T-cell (primary cell): ENCODE measurements at regions not wholly inside any gene's neighbourhood (a gene's known extent, or its start where the extent isn't known, plus 50 kb on each side); places are given as distances from the start of the nearest gene placed in this dataset.
A peak's percentile ranks its signal among the peaks of the same experiment; 100 is the strongest.
"Not testable (repeated sequence)": the region's sequence is repeated elsewhere in the genome, so short reads cannot be mapped to it uniquely, and the experiment has no call there.

ENCODE experiments used
- ATAC-seq, 4 experiments: fragments of 200-7000 bp in 3 of 4; fragments of 150-1000 bp in 1 of 4; cut with Tn5 transposase; replicated peaks in 1 of 4; 1 replicate in 3 of 4; 2 replicates in 1 of 4; pipeline ENCODE4 v1.10.0; 2021; ENCODE audit warnings: moderate library complexity in 3 of 4, mild to moderate bottlenecking in 2 of 4, moderate number of reproducible peaks in 1 of 4
- CTCF ChIA-PET, 2 donors: fragments of 300-600 bp; sonication (Branson Sonifier 250); formaldehyde crosslinking; loops; one replicate each; lab custom pipeline; 2022; ENCODE audit warnings: antibody characterized with exemption in 2 of 2; lab: Charles Lee
- POLR2A ChIA-PET, 2 donors: fragments of 300-600 bp; sonication (Branson Sonifier 250); formaldehyde crosslinking; loops; one replicate each; lab custom pipeline; 2022; ENCODE audit warnings: antibody characterized with exemption in 2 of 2; lab: Charles Lee
- DNase-seq, 35 experiments: peaks; one replicate each; pipeline versions ENCODE4 v3.0.0 to v3.0.0-alpha.2; 2013 to 2023
- H3K27ac ChIP-seq: one replicate; pipeline ENCODE4 v1.5.1; 2013; ENCODE audit warnings: low read length
- H3K27me3 ChIP-seq, 2 experiments: replicated peaks in 1 of 2; 1 replicate in 1 of 2; 2 replicates in 1 of 2; pipeline versions ENCODE4 v1.6.1 to v1.7.0; 2013; ENCODE audit warnings: low read length in 1 of 2, mixed read lengths in 1 of 2; ENCODE audit not compliant: control insufficient read depth in 2 of 2, insufficient read depth in 2 of 2; ENCODE audit errors: extremely low read depth in 1 of 2
- H3K36me3 ChIP-seq, 2 donors: 1 replicate in 1 of 2; 2 replicates in 1 of 2; pipeline versions ENCODE4 v1.6.1 to v1.7.0; 2013; ENCODE audit warnings: low read length in 1 of 2; ENCODE audit not compliant: control insufficient read depth in 2 of 2, insufficient read depth in 1 of 2; ENCODE audit errors: extremely low read depth in 1 of 2
- H3K4me1 ChIP-seq, 2 experiments: 1 replicate in 1 of 2; 2 replicates in 1 of 2; pipeline versions ENCODE4 v1.6.1 to v1.7.0; 2013; ENCODE audit warnings: low read length in 2 of 2, mixed read lengths in 1 of 2; ENCODE audit not compliant: insufficient read depth in 2 of 2, control insufficient read depth in 1 of 2; ENCODE audit errors: extremely low read depth in 1 of 2
- H3K4me3 ChIP-seq, 2 donors: 1 replicate in 1 of 2; 2 replicates in 1 of 2; pipeline versions ENCODE4 v1.5.1 to v1.7.0; 2013; ENCODE audit warnings: mild to moderate bottlenecking in 2 of 2, low read length in 1 of 2, moderate library complexity in 1 of 2; ENCODE audit not compliant: control insufficient read depth in 1 of 2; ENCODE audit errors: extremely low read depth in 1 of 2
- H3K9me3 ChIP-seq: 2 replicates; pipeline ENCODE4 v1.7.0; 2013
- H3K27ac Mint-ChIP-seq, 2 donors: one replicate each; pipeline ENCODE4 v1.8.0; 2020 to 2021; ENCODE audit warnings: mild to moderate bottlenecking in 2 of 2, mixed read lengths in 2 of 2
- H3K27me3 Mint-ChIP-seq, 2 donors: one replicate each; pipeline ENCODE4 v1.8.0; 2021 to 2022; ENCODE audit warnings: mixed read lengths in 2 of 2
- H3K36me3 Mint-ChIP-seq: one replicate; pipeline ENCODE4 v1.8.0; 2021; ENCODE audit warnings: mixed read lengths
- H3K4me1 Mint-ChIP-seq, 3 donors: one replicate each; pipeline ENCODE4 v1.8.0; 2020 to 2022; ENCODE audit warnings: mixed read lengths in 3 of 3, mild to moderate bottlenecking in 1 of 3
- H3K4me3 Mint-ChIP-seq, 3 donors: one replicate each; pipeline ENCODE4 v1.8.0; 2020 to 2022; ENCODE audit warnings: mild to moderate bottlenecking in 3 of 3, mixed read lengths in 3 of 3, moderate library complexity in 3 of 3
- H3K9me3 Mint-ChIP-seq, 3 donors: one replicate each; pipeline ENCODE4 v1.8.0; 2020 to 2022; ENCODE audit warnings: mixed read lengths in 3 of 3
- WGBS: methylation state at CpG from one replicate; pipeline ENCODE4 v1.1.5; 2013; ENCODE audit warnings: missing lambda C conversion rate; ENCODE audit not compliant: insufficient coverage; 5-methylcytosine and 5-hydroxymethylcytosine counted together

- Mint-ChIP-seq H3K27ac (peak overlapping the region; percentile 92 to 95), H3K4me1 (peaks cover 32 to 44% (median 37%) of the 10 kb centered on the region in 3 donors), H3K4me3 (peak overlapping the region; percentile 92 to 93 (median 92)), H3K9me3 (no peaks in the 10 kb centered on the region), H3K27me3 (peaks cover 0 to 3% of the 10 kb centered on the region in 2 donors), H3K36me3 (peaks cover 8% of the 10 kb centered on the region)
- ATAC-seq, result peak; percentile 89 to 98 (median 92)
- Histone ChIP-seq H3K27ac (peak overlapping the region; percentile 70), H3K9me3 (no peaks in the 10 kb centered on the region), H3K27me3 (no peaks in the 10 kb centered on the region), H3K4me3 (peak overlapping the region; percentile 70 to 77), H3K4me1 (peaks cover 0 to 14% of the 10 kb centered on the region in 2 experiments), H3K36me3 (no peaks in the 10 kb centered on the region)
- under 1% methylated on average over 73 of the region's 75 CpGs for WGBS
- peak in 34 of 35 experiments; percentile 26 to 81 (median 46) for DNase-seq
- CTCF ChIA-PET, result interaction anchor here in 1 of 2 donors (0.7 kb wide), 1 partner anchor 27 kb away, joined by 3 read pairs; no protein-coding TSS in a partner anchor
- POLR2A ChIA-PET, result no interaction called here
Observed at GRCh38 chr5:1633605-1634336, 110.0 kb upstream of the LPCAT1 start.

DNA sequence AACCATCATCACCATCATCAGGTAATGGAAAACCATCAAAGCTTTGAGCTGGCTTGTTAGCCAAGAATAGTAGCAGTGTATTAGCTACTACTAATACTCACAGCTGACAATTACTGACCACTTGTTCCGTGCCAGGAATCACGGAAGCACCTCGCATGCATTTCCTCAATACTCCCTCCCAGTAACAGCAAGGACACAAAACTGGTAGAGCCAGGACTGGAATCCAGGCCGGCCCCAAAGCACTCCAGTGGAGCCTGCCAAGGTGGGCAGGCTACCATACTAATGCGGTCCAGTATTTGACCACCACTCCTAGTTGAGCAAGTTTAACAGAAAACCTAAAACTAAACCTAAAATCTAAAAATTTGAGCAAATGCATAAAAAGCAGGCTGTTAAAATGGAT lies 107.2 kb upstream of the LPCAT1 start:
- H3K27me3 ChIP-seq, H3K36me3 ChIP-seq, ATAC-seq, DNase-seq, H3K9me3 ChIP-seq, H3K27me3 Mint-ChIP-seq, H3K4me3 Mint-ChIP-seq, POLR2A ChIA-PET, H3K4me3 ChIP-seq, H3K27ac ChIP-seq, CTCF ChIA-PET, H3K9me3 Mint-ChIP-seq: not testable (repeated sequence)
- H3K4me1 ChIP-seq, result peaks cover 0 to 14% of the 10 kb centered on the region in 2 experiments
- H3K36me3 Mint-ChIP-seq, result peaks cover 17% of the 10 kb centered on the region
- peaks cover 32 to 44% (median 37%) of the 10 kb centered on the region in 3 donors for H3K4me1 Mint-ChIP-seq
- WGBS, result 97% methylated on average over 5 of the region's 5 CpGs
- H3K27ac Mint-ChIP-seq, result peak overlapping the region in 1 of 2 donors; percentile 34

GRCh38 chr5:1626397-1626796 lies 102.6 kb upstream of the LPCAT1 start:
- peaks cover 14 to 28% (median 17%) of the 10 kb centered on the region in 3 donors for H3K4me1 Mint-ChIP-seq
- H3K27ac Mint-ChIP-seq, H3K36me3 ChIP-seq, ATAC-seq, H3K9me3 ChIP-seq, POLR2A ChIA-PET, H3K9me3 Mint-ChIP-seq, H3K4me3 Mint-ChIP-seq, H3K4me1 ChIP-seq, H3K27ac ChIP-seq, DNase-seq, H3K4me3 ChIP-seq, H3K27me3 Mint-ChIP-seq, H3K27me3 ChIP-seq: not testable (repeated sequence)
- H3K36me3 Mint-ChIP-seq, result peaks cover 40% of the 10 kb centered on the region
- WGBS, result 99% methylated on average over 9 of the region's 12 CpGs
- CTCF ChIA-PET, result interaction anchor here in 1 of 2 donors (0.6 kb wide), 1 partner anchor 146 kb away, joined by 13 read pairs; no protein-coding TSS in a partner anchor

DNA sequence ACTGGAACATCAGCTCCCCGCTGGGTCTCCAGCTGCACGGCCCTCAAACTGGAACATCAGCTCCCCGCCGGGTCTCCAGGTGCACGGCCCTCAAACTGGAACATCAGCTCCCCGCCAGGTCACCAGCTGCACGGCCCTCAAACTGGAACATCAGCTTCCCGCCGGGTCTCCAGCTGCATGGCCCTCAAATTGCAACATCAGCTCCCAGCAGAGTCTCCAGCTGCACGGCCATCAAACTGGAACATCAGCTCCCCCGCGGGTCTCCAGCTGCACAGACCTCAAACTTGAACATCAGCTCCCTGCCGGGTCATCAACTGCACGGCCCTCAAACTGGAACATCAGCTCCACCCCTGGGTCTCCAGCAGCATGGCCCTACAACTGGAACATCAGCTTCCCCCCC lies 95.8 kb upstream of the LPCAT1 start:
- DNase-seq, H3K36me3 ChIP-seq, H3K4me3 Mint-ChIP-seq, H3K27me3 ChIP-seq, H3K4me3 ChIP-seq, H3K27me3 Mint-ChIP-seq, H3K9me3 ChIP-seq, H3K4me1 ChIP-seq, H3K27ac Mint-ChIP-seq, H3K9me3 Mint-ChIP-seq, H3K27ac ChIP-seq, ATAC-seq: not testable (repeated sequence)
- 91% methylated on average over 11 of the region's 14 CpGs for WGBS
- Mint-ChIP-seq H3K4me1 (peaks cover 1 to 24% (median 2%) of the 10 kb centered on the region in 3 donors), H3K36me3 (peaks cover 62% of the 10 kb centered on the region)
- ChIA-PET CTCF (interaction anchor here (0.6 to 0.9 kb wide), 3 partner anchors 125 to 628 kb away, joined by 3 to 4 read pairs (median 4); no protein-coding TSS in a partner anchor), POLR2A (interaction anchor here in 1 of 2 donors (0.7 kb wide), 1 partner anchor 116 kb away, joined by 3 read pairs; no protein-coding TSS in a partner anchor)

- POLR2A ChIA-PET, H3K27me3 Mint-ChIP-seq: not testable (repeated sequence)
Observed at GRCh38 chr5:1618296-1618865, 94.6 kb upstream of the LPCAT1 start.

GRCh38 chr5:1617236-1617755 lies 93.5 kb upstream of the LPCAT1 start:
- H3K4me3 Mint-ChIP-seq, CTCF ChIA-PET, H3K27me3 Mint-ChIP-seq, H3K27me3 ChIP-seq, POLR2A ChIA-PET, H3K27ac ChIP-seq, H3K4me1 ChIP-seq, ATAC-seq, H3K4me3 ChIP-seq, H3K9me3 Mint-ChIP-seq, H3K36me3 ChIP-seq, DNase-seq, H3K9me3 ChIP-seq: not testable (repeated sequence)
- Mint-ChIP-seq H3K36me3 (peaks cover 72% of the 10 kb centered on the region), H3K27ac (peak overlapping the region in 1 of 2 donors; percentile 11), H3K4me1 (peaks cover 0 to 17% (median 2%) of the 10 kb centered on the region in 3 donors)
- 97% methylated on average over 16 of the region's 16 CpGs for WGBS

More at GRCh38 chr5:1618296-1618865, 94.6 kb upstream of the LPCAT1 start:
- ATAC-seq, H3K9me3 Mint-ChIP-seq, DNase-seq, H3K4me1 ChIP-seq, H3K36me3 ChIP-seq, H3K9me3 ChIP-seq, H3K4me3 ChIP-seq, H3K27ac Mint-ChIP-seq, H3K27ac ChIP-seq, H3K4me3 Mint-ChIP-seq, H3K27me3 ChIP-seq: not testable (repeated sequence)
- Mint-ChIP-seq H3K36me3 (peaks cover 64% of the 10 kb centered on the region), H3K4me1 (peaks cover 0 to 18% (median 2%) of the 10 kb centered on the region in 3 donors)
- CTCF ChIA-PET, result interaction anchor here in 1 of 2 donors (0.9 kb wide), 1 partner anchor 630 kb away, joined by 4 read pairs; no protein-coding TSS in a partner anchor
- WGBS, result 96% methylated on average over 16 of the region's 18 CpGs
